ENCODE measurements at regions not wholly inside any gene's neighbourhood (a gene's known extent, or its start where the extent isn't known, plus 50 kb on each side); places are given as distances from the start of the nearest gene placed in this dataset.

- Histone ChIP-seq H3K4me3 (ENCODE audit: low read depth, low read length) (no peak overlapping the region), H3K9me3 (no peaks in the 10 kb centered on the region), H3K36me3 (no peaks in the 10 kb centered on the region), H3K4me1 (no peaks in the 10 kb centered on the region), H3K27me3 (no peaks in the 10 kb centered on the region)
- no peak for DNase-seq
- no peak for TF ChIP-seq CTCF (IDR thresholded peaks at IDR 0.05; ENCODE audit: low read depth, low read length)
These were observed 67.3 kb upstream of the CCN6 start for GRCh38 chr6:111986651-111987050.

- Histone ChIP-seq H3K9me3 (no peaks in the 10 kb centered on the region), H3K36me3 (no peaks in the 10 kb centered on the region), H3K27me3 (no peaks in the 10 kb centered on the region), H3K4me3 (ENCODE audit: low read depth, low read length) (no peak overlapping the region), H3K4me1 (no peaks in the 10 kb centered on the region)
- no peak for DNase-seq
- TF ChIP-seq CTCF (IDR thresholded peaks at IDR 0.05; ENCODE audit: low read depth, low read length): no peak
These were observed 66.6 kb upstream of the CCN6 start for GRCh38 chr6:111987295-111987694.

GRCh38 chr6:111988926-111989325 is 65.0 kb upstream of the CCN6 start:
- no peak overlapping the region for H3K4me3 ChIP-seq (ENCODE audit: low read depth, low read length)
- no peaks in the 10 kb centered on the region for H3K9me3 ChIP-seq
- no peak for DNase-seq
- H3K36me3 ChIP-seq: no peaks in the 10 kb centered on the region
- H3K27me3 ChIP-seq: no peaks in the 10 kb centered on the region
- no peaks in the 10 kb centered on the region for H3K4me1 ChIP-seq
- TF ChIP-seq CTCF (IDR thresholded peaks at IDR 0.05; ENCODE audit: low read depth, low read length): no peak

- H3K36me3 ChIP-seq: no peaks in the 10 kb centered on the region
- no peak for DNase-seq
- no peaks in the 10 kb centered on the region for H3K27me3 ChIP-seq
- H3K4me1 ChIP-seq: no peaks in the 10 kb centered on the region
- no peak overlapping the region for H3K4me3 ChIP-seq (ENCODE audit: low read depth, low read length)
- H3K9me3 ChIP-seq: no peaks in the 10 kb centered on the region
- no peak for TF ChIP-seq CTCF (IDR thresholded peaks at IDR 0.05; ENCODE audit: low read depth, low read length)
These were observed 64.2 kb upstream of the CCN6 start for GRCh38 chr6:111989743-111990142.

GRCh38 chr6:111990214-111990613 is 63.7 kb upstream of the CCN6 start:
- no peak for TF ChIP-seq CTCF (IDR thresholded peaks at IDR 0.05; ENCODE audit: low read depth, low read length)
- DNase-seq: no peak
- Histone ChIP-seq H3K9me3 (no peaks in the 10 kb centered on the region), H3K27me3 (no peaks in the 10 kb centered on the region), H3K4me1 (no peaks in the 10 kb centered on the region), H3K4me3 (ENCODE audit: low read depth, low read length) (no peak overlapping the region), H3K36me3 (no peaks in the 10 kb centered on the region)

GRCh38 chr6:111992851-111993250 is 61.1 kb upstream of the CCN6 start:
- H3K27me3 ChIP-seq: no peaks in the 10 kb centered on the region
- DNase-seq: no peak
- H3K9me3 ChIP-seq: no peaks in the 10 kb centered on the region
- H3K4me1 ChIP-seq: no peaks in the 10 kb centered on the region; the same call in 1 of the 2 replicates
- TF ChIP-seq CTCF (IDR thresholded peaks at IDR 0.05; ENCODE audit: low read depth, low read length): no peak
- no peaks in the 10 kb centered on the region for H3K36me3 ChIP-seq
- no peak overlapping the region for H3K4me3 ChIP-seq (ENCODE audit: low read depth, low read length)
